ENCODE measurements at regions not wholly inside any gene's neighbourhood (a gene's known extent, or its start where the extent isn't known, plus 50 kb on each side); places are given as distances from the start of the nearest gene placed in this dataset.
"Not testable (repeated sequence)": the region's sequence is repeated elsewhere in the genome, so short reads cannot be mapped to it uniquely, and the experiment has no call there.

- BruUV-seq (replicated peaks): no TSS peak
- ChIA-PET POLR2A (no interaction called here), CTCF (no interaction called here)
- DNase-seq (ENCODE audit: low read depth, low spot score) (no peak), ATAC-seq (no peak)
- Histone ChIP-seq H3K9me3 (ENCODE audit: control insufficient read depth, insufficient read depth, low read depth, low read length) (no peaks in the 10 kb centered on the region), H3K27ac (ENCODE audit: low read length) (no peak overlapping the region), H3K27me3 (ENCODE audit: control insufficient read depth, insufficient read depth, low read length) (no peaks in the 10 kb centered on the region), H3K36me3 (ENCODE audit: control insufficient read depth, insufficient read depth, low read length) (no peaks in the 10 kb centered on the region), H3K4me3 (ENCODE audit: low read depth in 2 of 2, low read length in 2 of 2) (no peak overlapping the region), H3K4me1 (ENCODE audit: control insufficient read depth, insufficient read depth, low read length) (no peaks in the 10 kb centered on the region)
- no peak for TF ChIP-seq POLR2AphosphoS5 (IDR thresholded peaks at IDR 0.05; ENCODE audit: low read depth, low read length)
- no peak for TF ChIP-seq CTCF (IDR thresholded peaks at IDR 0.05)
- TF ChIP-seq REST (IDR thresholded peaks at IDR 0.05; ENCODE audit: insufficient read depth in 1 of 2, low read depth in 2 of 2, low read length in 1 of 2): no peak
- no peak for TF ChIP-seq SIN3A (IDR thresholded peaks at IDR 0.05; ENCODE audit: borderline replicate concordance, insufficient read depth, low read depth, low read length)
- no peak for TF ChIP-seq TCF7L2 (IDR thresholded peaks at IDR 0.05; ENCODE audit: low read depth, low read length)
- in situ Hi-C loops (cut with HindIII; ENCODE audit: low pct_unique_long_range_greater_than_20kb, low sequenced_read_pairs) (no loop called here), intact Hi-C loops (cut with micrococcal nuclease; ENCODE audit: unreplicated experiment) (no loop called here)
These were observed 95.3 kb upstream of the CXCL13 start for GRCh38 chr4:77510367-77510766.

GRCh38 chr4:77525538-77525937 lies 80.1 kb upstream of the CXCL13 start:
- ChIA-PET CTCF (no interaction called here), POLR2A (no interaction called here)
- no peak overlapping the region for H3K4me3 ChIP-seq (ENCODE audit: low read depth in 2 of 2, low read length in 2 of 2)
- no peaks in the 10 kb centered on the region for H3K4me1 ChIP-seq (ENCODE audit: control insufficient read depth, insufficient read depth, low read length)
- no peak for DNase-seq (ENCODE audit: low read depth, low spot score)
- no peaks in the 10 kb centered on the region for H3K27me3 ChIP-seq (ENCODE audit: control insufficient read depth, insufficient read depth, low read length)
- no peaks in the 10 kb centered on the region for H3K9me3 ChIP-seq (ENCODE audit: control insufficient read depth, insufficient read depth, low read depth, low read length)
- no peak overlapping the region for H3K27ac ChIP-seq (ENCODE audit: low read length)
- intact Hi-C loops (cut with micrococcal nuclease; ENCODE audit: unreplicated experiment) (no loop called here), in situ Hi-C loops (cut with HindIII; ENCODE audit: low pct_unique_long_range_greater_than_20kb, low sequenced_read_pairs) (no loop called here)
- ATAC-seq: no peak
- no TSS peak for BruUV-seq (replicated peaks)
- no peak for TF ChIP-seq TCF7L2 (IDR thresholded peaks at IDR 0.05; ENCODE audit: low read depth, low read length)
- no peak for TF ChIP-seq REST (IDR thresholded peaks at IDR 0.05; ENCODE audit: insufficient read depth in 1 of 2, low read depth in 2 of 2, low read length in 1 of 2)
- no peak for TF ChIP-seq CTCF (IDR thresholded peaks at IDR 0.05)
- no peaks in the 10 kb centered on the region for H3K36me3 ChIP-seq (ENCODE audit: control insufficient read depth, insufficient read depth, low read length)

GRCh38 chr4:77527900-77528299 lies 77.7 kb upstream of the CXCL13 start:
- BruUV-seq (replicated peaks); CTCF ChIA-PET; H3K4me3 ChIP-seq (ENCODE audit: low read depth in 2 of 2, low read length in 2 of 2); intact Hi-C loops (cut with micrococcal nuclease; ENCODE audit: unreplicated experiment); H3K4me1 ChIP-seq (ENCODE audit: control insufficient read depth, insufficient read depth, low read length); H3K9me3 ChIP-seq (ENCODE audit: control insufficient read depth, insufficient read depth, low read depth, low read length); POLR2A ChIA-PET; H3K27ac ChIP-seq (ENCODE audit: low read length); H3K27me3 ChIP-seq (ENCODE audit: control insufficient read depth, insufficient read depth, low read length); in situ Hi-C loops (cut with HindIII; ENCODE audit: low pct_unique_long_range_greater_than_20kb, low sequenced_read_pairs); H3K36me3 ChIP-seq (ENCODE audit: control insufficient read depth, insufficient read depth, low read length); ATAC-seq; DNase-seq (ENCODE audit: low read depth, low spot score): not testable (repeated sequence)

Data from Panc1 (cell line).